HL-60 (cell line): ENCODE measurements at regions not wholly inside any gene's neighbourhood (a gene's known extent, or its start where the extent isn't known, plus 50 kb on each side); places are given as distances from the start of the nearest gene placed in this dataset.

ENCODE experiments used
- DNase-seq, 2 experiments: peaks; one replicate each; pipeline ENCODE4 v3.0.0-alpha.2; 2010 to 2020; ENCODE audit warnings: low read depth in 1 of 2, low spot score in 1 of 2
- H3K27ac ChIP-seq: fragments of 250-450 bp; sonication (Bioruptor Pico); replicated peaks from 2 replicates; pipeline ENCODE4 v1.5.1; 2020; ENCODE audit warnings: mild to moderate bottlenecking, moderate library complexity
- H3K27me3 ChIP-seq: fragments of 250-450 bp; sonication (Bioruptor Pico); 2 replicates; pipeline ENCODE4 v1.5.1; 2021; ENCODE audit warnings: mild to moderate bottlenecking, moderate library complexity; ENCODE audit not compliant: insufficient read depth, poor library complexity, severe bottlenecking
- H3K4me3 ChIP-seq: replicated peaks from 2 replicates; pipeline ENCODE4 v1.5.1; 2011; ENCODE audit warnings: mild to moderate bottlenecking, control low read depth, low read length; ENCODE audit not compliant: insufficient read depth
- CTCF ChIP-seq: IDR thresholded peaks from one replicate; pipeline ENCODE4 v1.5.1; 2011; ENCODE audit warnings: low read length, control low read depth, inconsistent platforms; ENCODE audit not compliant: insufficient read depth
- GABPA ChIP-seq: IDR thresholded peaks from 2 replicates; pipeline ENCODE4 v1.6.1; 2012; ENCODE audit warnings: low read depth
- POLR2AphosphoS5 ChIP-seq: IDR thresholded peaks from 2 replicates; pipeline ENCODE4 v1.6.1; 2012; ENCODE audit warnings: low read depth
- REST ChIP-seq: IDR thresholded peaks from 2 replicates; pipeline ENCODE4 v1.6.1; 2012; ENCODE audit warnings: low read depth; ENCODE audit not compliant: insufficient replicate concordance
- SPI1 ChIP-seq: IDR thresholded peaks from 2 replicates; pipeline ENCODE4 v1.6.1; 2012; ENCODE audit warnings: low read depth, mild to moderate bottlenecking, borderline replicate concordance

- no peaks in the 10 kb centered on the region for H3K27me3 ChIP-seq
- TF ChIP-seq GABPA, result no peak
- TF ChIP-seq SPI1, result no peak
- TF ChIP-seq CTCF, result no peak
- TF ChIP-seq REST, result no peak
- TF ChIP-seq POLR2AphosphoS5, result no peak
- DNase-seq, result no peak
- no peak overlapping the region for H3K4me3 ChIP-seq
- H3K27ac ChIP-seq, result no peak overlapping the region
Measured at GRCh38 chr2:16406496-16407289, 258.9 kb downstream of the CYRIA start.

- Histone ChIP-seq H3K27ac (no peak overlapping the region), H3K4me3 (no peak overlapping the region), H3K27me3 (no peaks in the 10 kb centered on the region)
- TF ChIP-seq REST, result no peak
- no peak for TF ChIP-seq SPI1
- TF ChIP-seq GABPA, result no peak
- no peak for TF ChIP-seq POLR2AphosphoS5
- no peak for TF ChIP-seq CTCF
- no peak for DNase-seq
Measured at GRCh38 chr2:16405551-16405950, 260.1 kb downstream of the CYRIA start.

GRCh38 chr2:16404551-16405300 lies 260.9 kb downstream of the CYRIA start:
- H3K27me3 ChIP-seq, result no peaks in the 10 kb centered on the region
- no peak for DNase-seq

More at GRCh38 chr2:16404551-16405300, 260.9 kb downstream of the CYRIA start:
- TF ChIP-seq REST (no peak), POLR2AphosphoS5 (no peak), SPI1 (no peak), GABPA (no peak), CTCF (no peak)
- H3K27ac ChIP-seq, result no peak overlapping the region
- no peak overlapping the region for H3K4me3 ChIP-seq
